Epidermal melanocyte (primary cell): ENCODE measurements at regions not wholly inside any gene's neighbourhood (a gene's known extent, or its start where the extent isn't known, plus 50 kb on each side); places are given as distances from the start of the nearest gene placed in this dataset.

Experiments used
- DNase-seq: peaks from one replicate; pipeline ENCODE4 v3.0.0; 2011; ENCODE audit warnings: low spot score; ENCODE audit not compliant: insufficient read length

GRCh38 chr6:166050559-166050958 is 117.1 kb downstream of the TBXT start:
- no peak for DNase-seq

- DNase-seq, result no peak
These were observed 120.7 kb downstream of the TBXT start for GRCh38 chr6:166046982-166047381.

GRCh38 chr6:166046226-166046625 is 121.4 kb downstream of the TBXT start:
- no peak for DNase-seq

GRCh38 chr6:166045860-166046200 is 121.8 kb downstream of the TBXT start:
- no peak for DNase-seq

GRCh38 chr6:166045173-166045859 is 122.3 kb downstream of the TBXT start:
- DNase-seq, result no peak

- DNase-seq, result no peak
These were observed 126.4 kb downstream of the TBXT start for GRCh38 chr6:166041277-166041676.

- DNase-seq, result no peak
These were observed 127.4 kb downstream of the TBXT start for GRCh38 chr6:166040292-166040691.

- no peak for DNase-seq
These were observed 131.1 kb downstream of the TBXT start for GRCh38 chr6:166036316-166037095.

GRCh38 chr6:166032366-166033200 is 135.1 kb downstream of the TBXT start:
- peak; percentile 26 for DNase-seq

- DNase-seq, result no peak
These were observed 136.4 kb downstream of the TBXT start for GRCh38 chr6:166031275-166031674.

- DNase-seq, result no peak
These were observed 138.1 kb downstream of the TBXT start for GRCh38 chr6:166029506-166029905.

GRCh38 chr6:166027761-166028160 is 139.9 kb downstream of the TBXT start:
- DNase-seq, result no peak

GRCh38 chr6:166026586-166027126 is 141.0 kb downstream of the TBXT start:
- no peak for DNase-seq

- no peak for DNase-seq
These were observed 142.3 kb downstream of the TBXT start for GRCh38 chr6:166025149-166025898.

GRCh38 chr6:166024252-166024651 is 143.4 kb downstream of the TBXT start:
- DNase-seq, result no peak

- DNase-seq, result no peak
These were observed 144.2 kb downstream of the TBXT start for GRCh38 chr6:166023273-166023989.

GRCh38 chr6:166021429-166021828 is 146.2 kb downstream of the TBXT start:
- no peak for DNase-seq

- no peak for DNase-seq
These were observed 148.4 kb downstream of the TBXT start for GRCh38 chr6:166019214-166019613.

GRCh38 chr6:166017032-166017635 is 150.5 kb downstream of the TBXT start:
- no peak for DNase-seq

- DNase-seq, result no peak
These were observed 152.7 kb downstream of the TBXT start for GRCh38 chr6:166014966-166015365.
